CD14-positive monocyte (primary cell): ENCODE measurements at regions not wholly inside any gene's neighbourhood (a gene's known extent, or its start where the extent isn't known, plus 50 kb on each side); places are given as distances from the start of the nearest gene placed in this dataset.

Experiments
- DNase-seq, 3 donors: peaks; one replicate each; pipeline ENCODE4 v3.0.0-alpha.2; 2011 to 2022
- H2AFZ ChIP-seq: 2 replicates; pipeline ENCODE4 v1.6.0; 2012; ENCODE audit warnings: mild to moderate bottlenecking, low read depth, low read length, inconsistent platforms; ENCODE audit not compliant: insufficient read depth, poor library complexity, severe bottlenecking
- H3K27ac ChIP-seq, 2 donors: 1 replicate in 1 of 2; 2 replicates in 1 of 2; pipeline ENCODE4 v1.5.1; 2012 to 2013; ENCODE audit warnings: low read length in 2 of 2, control low read depth in 1 of 2, inconsistent platforms in 1 of 2, low read depth in 1 of 2, mild to moderate bottlenecking in 1 of 2
- H3K27me3 ChIP-seq, 2 donors: one replicate each; pipeline versions ENCODE4 v1.6.0 to v1.6.1; 2011 to 2013; ENCODE audit warnings: low read length in 2 of 2; ENCODE audit not compliant: control insufficient read depth in 2 of 2, insufficient read depth in 2 of 2
- H3K36me3 ChIP-seq, 2 donors: replicated peaks in 1 of 2; 1 replicate in 1 of 2; 2 replicates in 1 of 2; pipeline versions ENCODE4 v1.5.1 to v1.6.1; 2012 to 2013; ENCODE audit warnings: low read length in 2 of 2, control low read depth in 1 of 2, inconsistent platforms in 1 of 2, mild to moderate bottlenecking in 1 of 2; ENCODE audit not compliant: insufficient read depth in 2 of 2, control insufficient read depth in 1 of 2
- H3K4me1 ChIP-seq, 2 donors: 1 replicate in 1 of 2; 2 replicates in 1 of 2; pipeline versions ENCODE4 v1.5.1 to v1.6.1; 2012 to 2013; ENCODE audit warnings: low read length in 2 of 2, control low read depth in 1 of 2, inconsistent platforms in 1 of 2, mild to moderate bottlenecking in 1 of 2, moderate library complexity in 1 of 2; ENCODE audit not compliant: insufficient read depth in 2 of 2, control insufficient read depth in 1 of 2
- H3K4me2 ChIP-seq: replicated peaks from 2 replicates; pipeline ENCODE3; 2012; ENCODE audit warnings: low read length, moderate library complexity, mild to moderate bottlenecking; ENCODE audit not compliant: poor library complexity, severe bottlenecking; ENCODE audit errors: extremely low read depth
- H3K4me3 ChIP-seq, 3 experiments: fragments of 200-600 bp in 1 of 3; sonication (generic) in 1 of 3; replicated peaks in 1 of 3; 1 replicate in 2 of 3; 2 replicates in 1 of 3; pipeline ENCODE4 v1.5.1; 2011 to 2013; ENCODE audit warnings: low read length in 3 of 3, mild to moderate bottlenecking in 3 of 3, control low read depth in 2 of 3, low read depth in 2 of 3, inconsistent platforms in 1 of 3, moderate library complexity in 1 of 3
- H3K79me2 ChIP-seq: 2 replicates; pipeline ENCODE4 v1.6.0; 2012; ENCODE audit warnings: mild to moderate bottlenecking, control low read depth, inconsistent platforms, low read length, moderate library complexity; ENCODE audit not compliant: insufficient read depth
- H3K9ac ChIP-seq: 2 replicates; pipeline ENCODE4 v1.6.0; 2017; ENCODE audit warnings: low read length, mild to moderate bottlenecking; ENCODE audit not compliant: insufficient read depth, poor library complexity, severe bottlenecking
- H3K9me3 ChIP-seq, 2 donors: replicated peaks in 1 of 2; 1 replicate in 1 of 2; 2 replicates in 1 of 2; pipeline versions ENCODE4 v1.5.1 to v1.6.1; 2012 to 2013; ENCODE audit warnings: low read length in 2 of 2, control low read depth in 1 of 2; ENCODE audit not compliant: control insufficient read depth in 1 of 2, insufficient read depth in 1 of 2
- H4K20me1 ChIP-seq: 2 replicates; pipeline ENCODE4 v1.6.0; 2012; ENCODE audit warnings: mild to moderate bottlenecking, low read length, control low read depth, moderate library complexity; ENCODE audit not compliant: insufficient read depth
- H3K27ac Mint-ChIP-seq, 7 donors: one replicate each; pipeline ENCODE4 v1.8.0; 2020; ENCODE audit warnings: mild to moderate bottlenecking in 7 of 7, mixed read lengths in 7 of 7, moderate library complexity in 6 of 7, inconsistent platforms in 2 of 7
- H3K27me3 Mint-ChIP-seq, 3 donors: one replicate each; pipeline ENCODE4 v1.8.0; 2021 to 2022; ENCODE audit warnings: low read depth in 3 of 3, mild to moderate bottlenecking in 3 of 3, mixed read lengths in 3 of 3, moderate library complexity in 3 of 3, inconsistent platforms in 1 of 3
- H3K36me3 Mint-ChIP-seq, 2 donors: one replicate each; pipeline ENCODE4 v1.8.0; 2020; ENCODE audit warnings: mixed read lengths in 2 of 2, inconsistent platforms in 1 of 2, mild to moderate bottlenecking in 1 of 2
- H3K4me1 Mint-ChIP-seq: one replicate; pipeline ENCODE4 v1.8.0; 2020; ENCODE audit warnings: mild to moderate bottlenecking, mixed read lengths
- H3K4me3 Mint-ChIP-seq, 2 donors: one replicate each; pipeline ENCODE4 v1.8.0; 2020; ENCODE audit warnings: mild to moderate bottlenecking in 2 of 2, mixed read lengths in 2 of 2, moderate library complexity in 1 of 2
- H3K9me3 Mint-ChIP-seq, 7 donors: one replicate each; pipeline ENCODE4 v1.8.0; 2020 to 2022; ENCODE audit warnings: mixed read lengths in 7 of 7, mild to moderate bottlenecking in 6 of 7, moderate library complexity in 6 of 7, inconsistent platforms in 2 of 7
- CTCF ChIP-seq: fragments of 200-600 bp; IDR thresholded peaks from one replicate; pipeline ENCODE4 v1.8.0; 2022; ENCODE audit warnings: antibody characterized with exemption, mild to moderate bottlenecking
- WGBS: methylation state at CpG from one replicate; pipeline ENCODE4 v1.1.5; 2013; ENCODE audit warnings: missing lambda C conversion rate; ENCODE audit not compliant: insufficient coverage; 5-methylcytosine and 5-hydroxymethylcytosine counted together
- intact Hi-C, 2 donors: fragments of 100-400 bp; cut with micrococcal nuclease; formaldehyde crosslinking; loops; one replicate each; pipeline versions ENCODE4 v1.15.0 to v1.15.1; 2023

- no peaks in the 10 kb centered on the region for H3K27me3 Mint-ChIP-seq
- WGBS: 100% methylated on average over 1 of the region's 1 CpG
- intact Hi-C loops: no loop called here
- no peak overlapping the region for H3K9ac ChIP-seq
- no peak overlapping the region for H3K27ac Mint-ChIP-seq
- no peak overlapping the region for H3K4me2 ChIP-seq
- TF ChIP-seq CTCF: no peak
- H3K4me1 Mint-ChIP-seq: no peaks in the 10 kb centered on the region
- no peaks in the 10 kb centered on the region for H3K79me2 ChIP-seq
- H3K4me1 ChIP-seq: no peaks in the 10 kb centered on the region
- no peaks in the 10 kb centered on the region for H3K36me3 Mint-ChIP-seq
- H3K4me3 ChIP-seq: no peak overlapping the region
- DNase-seq: no peak
- no peaks in the 10 kb centered on the region for H3K27me3 ChIP-seq
- H3K9me3 ChIP-seq: no peaks in the 10 kb centered on the region
- H4K20me1 ChIP-seq: no peaks in the 10 kb centered on the region
- no peaks in the 10 kb centered on the region for H3K36me3 ChIP-seq
- no peak overlapping the region for H3K27ac ChIP-seq
- no peak overlapping the region for H2AFZ ChIP-seq
- no peak overlapping the region for H3K4me3 Mint-ChIP-seq
- H3K9me3 Mint-ChIP-seq: peaks cover 0 to 2% (median 0%) of the 10 kb centered on the region in 7 donors
Observed at GRCh38 chr13:70894258-70894657, 786.0 kb upstream of the KLHL1 start.

GRCh38 chr13:70893832-70894231, 785.6 kb upstream of the KLHL1 start:
- WGBS: no CpG with 5 or more reads among the region's 1 CpG
- peaks cover 0 to 2% (median 0%) of the 10 kb centered on the region in 7 donors for H3K9me3 Mint-ChIP-seq
- H3K4me1 Mint-ChIP-seq: no peaks in the 10 kb centered on the region
- Histone ChIP-seq H3K9me3 (no peaks in the 10 kb centered on the region), H3K27me3 (no peaks in the 10 kb centered on the region), H3K9ac (no peak overlapping the region), H3K4me2 (no peak overlapping the region), H3K4me1 (no peaks in the 10 kb centered on the region), H3K79me2 (no peaks in the 10 kb centered on the region), H2AFZ (no peak overlapping the region), H4K20me1 (no peaks in the 10 kb centered on the region), H3K36me3 (no peaks in the 10 kb centered on the region), H3K4me3 (no peak overlapping the region), H3K27ac (no peak overlapping the region)
- no peak for DNase-seq
- TF ChIP-seq CTCF: no peak
- no peaks in the 10 kb centered on the region for H3K36me3 Mint-ChIP-seq
- no peak overlapping the region for H3K4me3 Mint-ChIP-seq
- H3K27ac Mint-ChIP-seq: no peak overlapping the region
- H3K27me3 Mint-ChIP-seq: no peaks in the 10 kb centered on the region
- intact Hi-C loops: no loop called here
